ENCODE measurements at regions not wholly inside any gene's neighbourhood (a gene's known extent, or its start where the extent isn't known, plus 50 kb on each side); places are given as distances from the start of the nearest gene placed in this dataset.
"Not testable (repeated sequence)": the region's sequence is repeated elsewhere in the genome, so short reads cannot be mapped to it uniquely, and the experiment has no call there.

GRCh38 chr2:156956161-156956560 is 301.3 kb upstream of the GALNT5 start:
- DNase-seq: no peak

GRCh38 chr2:156958374-156958773 is 299.1 kb upstream of the GALNT5 start:
- DNase-seq: no peak

- no peak for DNase-seq
These were observed 298.0 kb upstream of the GALNT5 start for GRCh38 chr2:156959481-156959880.

GRCh38 chr2:156982615-156983014 is 274.9 kb upstream of the GALNT5 start:
- no peak for DNase-seq

GRCh38 chr2:156986339-156986988 is 271.0 kb upstream of the GALNT5 start:
- DNase-seq: no peak

GRCh38 chr2:156999661-157000060 is 257.8 kb upstream of the GALNT5 start:
- DNase-seq: no peak

- no peak for DNase-seq
These were observed 252.7 kb upstream of the GALNT5 start for GRCh38 chr2:157004789-157005188.

GRCh38 chr2:157015015-157015575 is 242.4 kb upstream of the GALNT5 start:
- no peak for DNase-seq

GRCh38 chr2:157023264-157023663 is 234.2 kb upstream of the GALNT5 start:
- not testable (repeated sequence) for DNase-seq

- DNase-seq: no peak
These were observed 233.4 kb upstream of the GALNT5 start for GRCh38 chr2:157024129-157024528.

- no peak for DNase-seq
These were observed 225.5 kb upstream of the GALNT5 start for GRCh38 chr2:157032017-157032416.

- DNase-seq: no peak
These were observed 220.8 kb upstream of the GALNT5 start for GRCh38 chr2:157036726-157037125.

GRCh38 chr2:157043786-157044185 is 213.7 kb upstream of the GALNT5 start:
- no peak for DNase-seq

GRCh38 chr2:157046396-157046795 is 211.1 kb upstream of the GALNT5 start:
- no peak for DNase-seq

GRCh38 chr2:157052685-157053224 is 204.8 kb upstream of the GALNT5 start:
- no peak for DNase-seq

GRCh38 chr2:157053876-157054275 is 203.6 kb upstream of the GALNT5 start:
- no peak for DNase-seq

- no peak for DNase-seq
These were observed 201.8 kb upstream of the GALNT5 start for GRCh38 chr2:157055660-157056199.

- no peak for DNase-seq
These were observed 201.3 kb upstream of the GALNT5 start for GRCh38 chr2:157056200-157056676.

GRCh38 chr2:157058161-157058560 is 199.3 kb upstream of the GALNT5 start:
- DNase-seq: no peak

- no peak for DNase-seq
These were observed 198.5 kb upstream of the GALNT5 start for GRCh38 chr2:157059036-157059435.

GRCh38 chr2:157061799-157062198 is 195.7 kb upstream of the GALNT5 start:
- no peak for DNase-seq

GRCh38 chr2:157067562-157067961 is 189.9 kb upstream of the GALNT5 start:
- DNase-seq: no peak

- no peak for DNase-seq
These were observed 189.3 kb upstream of the GALNT5 start for GRCh38 chr2:157068237-157068636.

- no peak for DNase-seq
These were observed 181.6 kb upstream of the GALNT5 start for GRCh38 chr2:157075924-157076323.
